ENCODE measurements at regions not wholly inside any gene's neighbourhood (a gene's known extent, or its start where the extent isn't known, plus 50 kb on each side); places are given as distances from the start of the nearest gene placed in this dataset.

- in situ Hi-C loops (cut with MboI; ENCODE audit: low pct_unique_long_range_greater_than_20kb, low sequenced_read_pairs, unreplicated experiment), result no loop called here
- TF ChIP-seq, protein P1, sequence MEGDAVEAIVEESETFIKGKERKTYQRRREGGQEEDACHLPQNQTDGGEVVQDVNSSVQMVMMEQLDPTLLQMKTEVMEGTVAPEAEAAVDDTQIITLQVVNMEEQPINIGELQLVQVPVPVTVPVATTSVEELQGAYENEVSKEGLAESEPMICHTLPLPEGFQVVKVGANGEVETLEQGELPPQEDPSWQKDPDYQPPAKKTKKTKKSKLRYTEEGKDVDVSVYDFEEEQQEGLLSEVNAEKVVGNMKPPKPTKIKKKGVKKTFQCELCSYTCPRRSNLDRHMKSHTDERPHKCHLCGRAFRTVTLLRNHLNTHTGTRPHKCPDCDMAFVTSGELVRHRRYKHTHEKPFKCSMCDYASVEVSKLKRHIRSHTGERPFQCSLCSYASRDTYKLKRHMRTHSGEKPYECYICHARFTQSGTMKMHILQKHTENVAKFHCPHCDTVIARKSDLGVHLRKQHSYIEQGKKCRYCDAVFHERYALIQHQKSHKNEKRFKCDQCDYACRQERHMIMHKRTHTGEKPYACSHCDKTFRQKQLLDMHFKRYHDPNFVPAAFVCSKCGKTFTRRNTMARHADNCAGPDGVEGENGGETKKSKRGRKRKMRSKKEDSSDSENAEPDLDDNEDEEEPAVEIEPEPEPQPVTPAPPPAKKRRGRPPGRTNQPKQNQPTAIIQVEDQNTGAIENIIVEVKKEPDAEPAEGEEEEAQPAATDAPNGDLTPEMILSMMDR (IDR thresholded peaks at IDR 0.05; ENCODE audit: extremely low read depth, insufficient read depth, missing control alignments), result no peak
- DNase-seq (ENCODE audit: low spot score), result no peak
These were observed 521.2 kb upstream of the POU3F3 start for GRCh38 chr2:104332731-104333130.

DNA sequence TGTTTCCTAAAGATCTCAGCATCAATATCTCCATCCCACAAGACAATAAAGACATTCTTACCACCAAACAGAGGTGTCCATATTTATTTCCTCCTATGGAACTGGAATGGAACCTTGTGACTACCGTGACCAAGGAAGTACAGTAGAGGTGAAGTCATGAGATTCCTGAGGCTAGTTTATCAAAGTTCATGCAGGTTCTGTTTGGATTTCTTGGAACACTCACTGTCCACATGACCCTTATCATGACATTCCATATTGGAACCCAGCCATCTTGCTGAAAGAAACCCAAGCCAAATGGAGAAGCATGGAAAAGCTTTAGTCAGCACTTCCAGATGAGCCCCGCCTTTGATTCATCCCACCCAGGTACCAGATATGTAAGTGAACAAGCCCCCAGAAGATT, 516.0 kb upstream of the POU3F3 start:
- no peak for DNase-seq (ENCODE audit: low spot score)
- in situ Hi-C loops (cut with MboI; ENCODE audit: low pct_unique_long_range_greater_than_20kb, low sequenced_read_pairs, unreplicated experiment), result no loop called here

DNA sequence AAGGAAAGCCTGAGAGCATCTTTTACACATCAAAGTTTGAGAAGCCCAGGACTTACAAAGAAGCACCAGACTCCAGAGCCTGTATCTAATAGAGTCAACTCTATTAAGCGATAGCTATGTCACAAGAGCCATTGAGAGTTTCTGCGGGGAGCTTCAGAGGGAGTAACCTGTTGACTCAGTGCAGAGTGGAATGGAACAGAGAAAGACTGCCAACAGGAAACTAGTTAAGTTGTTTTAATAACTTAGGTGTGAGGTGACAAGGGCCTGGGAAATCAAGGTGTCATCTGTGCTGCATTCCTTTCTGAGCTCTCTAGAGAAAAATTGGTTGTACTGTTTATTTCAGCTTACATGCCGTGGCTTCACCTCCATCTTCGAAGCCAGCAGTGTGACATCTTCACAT, 513.8 kb upstream of the POU3F3 start:
- TF ChIP-seq, protein P1 (IDR thresholded peaks at IDR 0.05; ENCODE audit: extremely low read depth, insufficient read depth, missing control alignments), result no peak
- no peak for DNase-seq (ENCODE audit: low spot score)
- in situ Hi-C loops (cut with MboI; ENCODE audit: low pct_unique_long_range_greater_than_20kb, low sequenced_read_pairs, unreplicated experiment), result no loop called here

More for the DNA sequence above, 516.0 kb upstream of the POU3F3 start:
- TF ChIP-seq, protein P1 (IDR thresholded peaks at IDR 0.05; ENCODE audit: extremely low read depth, insufficient read depth, missing control alignments), result no peak

DNA sequence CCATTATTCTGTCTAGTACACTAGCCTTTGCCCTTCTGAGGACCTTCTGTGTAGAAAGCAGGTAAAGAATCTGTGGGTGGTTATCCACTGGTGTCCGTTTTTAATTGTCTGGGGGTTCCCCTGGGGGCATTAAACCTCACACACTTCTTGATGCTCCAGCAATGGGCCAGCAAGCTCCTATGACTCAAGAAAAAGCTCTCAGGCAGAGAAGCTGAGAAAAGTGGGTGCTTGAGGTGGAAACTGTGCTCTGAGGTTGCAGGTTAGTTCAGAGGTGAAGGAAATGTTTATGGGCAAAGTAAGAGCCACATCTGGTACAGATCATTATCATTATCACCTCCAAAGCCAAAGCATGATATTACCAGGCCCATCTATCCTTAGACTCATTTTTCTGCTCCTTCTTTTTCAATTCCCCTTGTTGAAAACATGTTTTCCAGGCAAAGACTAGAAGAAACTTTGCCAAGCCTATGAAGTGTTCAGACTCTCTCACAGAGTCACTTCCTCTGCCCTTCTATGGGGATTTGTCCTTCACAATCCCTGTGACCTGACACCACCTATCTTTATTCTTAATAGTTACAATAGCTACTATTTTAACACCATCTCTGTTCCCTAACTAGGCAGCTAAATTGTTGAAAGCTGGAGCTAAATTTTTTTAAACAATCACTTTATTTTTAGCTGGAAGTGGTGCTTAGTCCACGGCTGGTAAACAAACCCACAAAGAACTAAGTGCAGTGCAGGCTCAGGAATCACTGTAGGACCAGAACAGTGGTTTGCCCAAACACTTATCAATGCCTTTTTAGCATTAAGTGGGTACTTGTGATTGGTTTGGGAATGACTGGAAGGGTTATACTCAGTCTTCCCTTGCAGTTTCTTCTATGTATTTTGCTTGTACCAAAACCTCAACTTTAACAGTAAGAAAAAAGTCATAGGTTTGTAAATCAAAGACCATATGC, 512.8 kb upstream of the POU3F3 start:
- TF ChIP-seq, protein P1 (IDR thresholded peaks at IDR 0.05; ENCODE audit: extremely low read depth, insufficient read depth, missing control alignments), result no peak
- in situ Hi-C loops (cut with MboI; ENCODE audit: low pct_unique_long_range_greater_than_20kb, low sequenced_read_pairs, unreplicated experiment), result no loop called here
- no peak for DNase-seq (ENCODE audit: low spot score)

- TF ChIP-seq, protein P1 (IDR thresholded peaks at IDR 0.05; ENCODE audit: extremely low read depth, insufficient read depth, missing control alignments), result no peak
- DNase-seq (ENCODE audit: low spot score), result no peak
- in situ Hi-C loops (cut with MboI; ENCODE audit: low pct_unique_long_range_greater_than_20kb, low sequenced_read_pairs, unreplicated experiment), result no loop called here
These were observed 509.6 kb upstream of the POU3F3 start for GRCh38 chr2:104344306-104344705.

GRCh38 chr2:104344985-104345384, 508.9 kb upstream of the POU3F3 start:
- TF ChIP-seq, protein P1 (IDR thresholded peaks at IDR 0.05; ENCODE audit: extremely low read depth, insufficient read depth, missing control alignments), result no peak
- in situ Hi-C loops (cut with MboI; ENCODE audit: low pct_unique_long_range_greater_than_20kb, low sequenced_read_pairs, unreplicated experiment), result no loop called here
- no peak for DNase-seq (ENCODE audit: low spot score)
